ENCODE measurements at regions not wholly inside any gene's neighbourhood (a gene's known extent, or its start where the extent isn't known, plus 50 kb on each side); places are given as distances from the start of the nearest gene placed in this dataset.

DNA sequence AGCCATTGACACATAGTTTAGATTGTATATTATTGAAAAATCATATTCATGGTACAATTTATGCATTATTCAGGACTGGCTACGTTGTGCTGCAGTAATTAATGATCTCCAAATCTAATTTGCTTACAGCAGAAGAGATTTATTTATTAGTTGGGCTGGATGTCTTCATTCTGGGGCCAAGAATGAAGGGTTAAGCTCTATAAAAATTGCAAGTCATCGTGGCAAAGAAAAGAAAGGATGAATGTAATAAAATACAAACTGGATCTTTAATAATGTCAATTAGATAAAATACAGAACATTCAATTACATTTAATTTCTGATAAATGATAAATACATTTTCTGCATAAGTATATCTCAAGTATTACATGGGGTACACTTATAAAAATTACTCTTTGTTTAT, 151.8 kb upstream of the ANO5 start:
- TF ChIP-seq, protein P1, sequence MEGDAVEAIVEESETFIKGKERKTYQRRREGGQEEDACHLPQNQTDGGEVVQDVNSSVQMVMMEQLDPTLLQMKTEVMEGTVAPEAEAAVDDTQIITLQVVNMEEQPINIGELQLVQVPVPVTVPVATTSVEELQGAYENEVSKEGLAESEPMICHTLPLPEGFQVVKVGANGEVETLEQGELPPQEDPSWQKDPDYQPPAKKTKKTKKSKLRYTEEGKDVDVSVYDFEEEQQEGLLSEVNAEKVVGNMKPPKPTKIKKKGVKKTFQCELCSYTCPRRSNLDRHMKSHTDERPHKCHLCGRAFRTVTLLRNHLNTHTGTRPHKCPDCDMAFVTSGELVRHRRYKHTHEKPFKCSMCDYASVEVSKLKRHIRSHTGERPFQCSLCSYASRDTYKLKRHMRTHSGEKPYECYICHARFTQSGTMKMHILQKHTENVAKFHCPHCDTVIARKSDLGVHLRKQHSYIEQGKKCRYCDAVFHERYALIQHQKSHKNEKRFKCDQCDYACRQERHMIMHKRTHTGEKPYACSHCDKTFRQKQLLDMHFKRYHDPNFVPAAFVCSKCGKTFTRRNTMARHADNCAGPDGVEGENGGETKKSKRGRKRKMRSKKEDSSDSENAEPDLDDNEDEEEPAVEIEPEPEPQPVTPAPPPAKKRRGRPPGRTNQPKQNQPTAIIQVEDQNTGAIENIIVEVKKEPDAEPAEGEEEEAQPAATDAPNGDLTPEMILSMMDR (IDR thresholded peaks at IDR 0.05), result no peak
- TF ChIP-seq POLR2A (IDR thresholded peaks at IDR 0.05) (no peak), EP300 (IDR thresholded peaks at IDR 0.05) (no peak)

Measured in tibial nerve (tissue), 4 donors.